ENCODE measurements at regions not wholly inside any gene's neighbourhood (a gene's known extent, or its start where the extent isn't known, plus 50 kb on each side); places are given as distances from the start of the nearest gene placed in this dataset.

- H3F3A ChIP-seq (replicated peaks; ENCODE audit: low read depth), result no peaks in the 10 kb centered on the region
- no peaks in the 10 kb centered on the region; the same call in 1 of the 2 replicates for H3K9me2 ChIP-seq (ENCODE audit: insufficient read depth)
- Mint-ChIP-seq H3K4me3 (peak overlapping the region; percentile 75), H3K27me3 (ENCODE audit: insufficient read depth, low read depth, poor library complexity) (peaks cover 7% of the 10 kb centered on the region), H3K4me1 (peaks cover 22% of the 10 kb centered on the region), H3K27ac (no peak overlapping the region), H3K36me3 (ENCODE audit: low read depth) (no peaks in the 10 kb centered on the region), H3K9me3 (no peaks in the 10 kb centered on the region)
- no peaks in the 10 kb centered on the region for H3K79me2 ChIP-seq (replicated peaks; ENCODE audit: insufficient read depth)
- no peaks in the 10 kb centered on the region for H4K20me1 ChIP-seq (replicated peaks; ENCODE audit: insufficient read depth)
- peaks cover 17% of the 10 kb centered on the region; the same call in 1 of the 2 replicates for H3K27me3 ChIP-seq (ENCODE audit: insufficient read depth)
- peak overlapping the region; percentile 71 for H3K4me3 ChIP-seq
- DNase-seq (ENCODE audit: low spot score), result peak; percentile 35
- peaks cover 24% of the 10 kb centered on the region; the same call in 1 of the 2 replicates for H3K4me1 ChIP-seq (ENCODE audit: insufficient read depth)
- H3K36me3 ChIP-seq (ENCODE audit: insufficient read depth), result no peaks in the 10 kb centered on the region
- peak overlapping the region; percentile 98 for H3K4me2 ChIP-seq
- H3K27ac ChIP-seq (ENCODE audit: low read depth), result no peak overlapping the region
- peak in 1 of 2 experiments; percentile 19; a peak in 2 of 4 replicates for TF ChIP-seq CTCF (conservative IDR thresholded peaks at IDR 0.05; ENCODE audit: low read depth in 2 of 2)
- no peak for TF ChIP-seq STAT1 (IDR thresholded peaks at IDR 0.05; ENCODE audit: unreplicated experiment)
- peak; percentile 44 for ATAC-seq
- peak overlapping the region; percentile 98 for H2AFZ ChIP-seq
Measured at GRCh38 chr13:74574964-74575728, 440.9 kb upstream of the KLF12 start.

GRCh38 chr13:74573654-74574053 lies 439.4 kb upstream of the KLF12 start:
- TF ChIP-seq CTCF (conservative IDR thresholded peaks at IDR 0.05; ENCODE audit: low read depth in 2 of 2), result peak; percentile 79 to 90
- no peak for TF ChIP-seq ETS1 (IDR thresholded peaks at IDR 0.05)
- Mint-ChIP-seq H3K36me3 (ENCODE audit: low read depth) (no peaks in the 10 kb centered on the region), H3K9me3 (no peaks in the 10 kb centered on the region), H3K4me3 (no peak overlapping the region), H3K27ac (no peak overlapping the region), H3K4me1 (peaks cover 22% of the 10 kb centered on the region), H3K27me3 (ENCODE audit: insufficient read depth, low read depth, poor library complexity) (peaks cover 7% of the 10 kb centered on the region)
- ATAC-seq (peak; percentile 67), DNase-seq (ENCODE audit: low spot score) (peak; percentile 78)
- no peaks in the 10 kb centered on the region for H3F3A ChIP-seq (replicated peaks; ENCODE audit: low read depth)
- no peaks in the 10 kb centered on the region for H3K36me3 ChIP-seq (ENCODE audit: insufficient read depth)
- no peak overlapping the region for H3K27ac ChIP-seq (ENCODE audit: low read depth)
- H3K4me3 ChIP-seq, result no peak overlapping the region
- H4K20me1 ChIP-seq (replicated peaks; ENCODE audit: insufficient read depth), result no peaks in the 10 kb centered on the region
- H3K79me2 ChIP-seq (replicated peaks; ENCODE audit: insufficient read depth), result no peaks in the 10 kb centered on the region
- peaks cover 17% of the 10 kb centered on the region; the same call in 1 of the 2 replicates for H3K27me3 ChIP-seq (ENCODE audit: insufficient read depth)
- no peak overlapping the region for H2AFZ ChIP-seq
- H3K9me2 ChIP-seq (ENCODE audit: insufficient read depth), result no peaks in the 10 kb centered on the region; the same call in 1 of the 2 replicates
- H3K4me1 ChIP-seq (ENCODE audit: insufficient read depth), result peaks cover 24% of the 10 kb centered on the region; the same call in 1 of the 2 replicates
- no peak overlapping the region for H3K4me2 ChIP-seq
